Esophagus squamous epithelium (tissue), 5 donors: ENCODE measurements at regions not wholly inside any gene's neighbourhood (a gene's known extent, or its start where the extent isn't known, plus 50 kb on each side); places are given as distances from the start of the nearest gene placed in this dataset.

ENCODE experiments used
- DNase-seq: peaks from one replicate; lab custom pipeline; 2025; lab: John Stamatoyannopoulos, UW
- H3K27ac ChIP-seq, 4 donors: fragments of 200-600 bp; sonication (generic); one replicate each; pipeline ENCODE4 v1.5.1; 2016 to 2019; ENCODE audit warnings: mild to moderate bottlenecking in 1 of 4
- H3K27me3 ChIP-seq, 4 donors: fragments of 200-600 bp; sonication (generic); 1 replicate in 3 of 4; 2 replicates in 1 of 4; pipeline versions ENCODE4 v1.5.1 to v1.6.0; 2017 to 2021; ENCODE audit warnings: antibody characterized with exemption in 1 of 4
- H3K36me3 ChIP-seq, 3 donors: fragments of 200-600 bp; sonication (generic); one replicate each; pipeline ENCODE4 v1.5.1; 2016 to 2019
- H3K4me1 ChIP-seq, 3 donors: fragments of 200-600 bp; sonication (generic); one replicate each; pipeline ENCODE4 v1.5.1; 2017 to 2019
- H3K4me3 ChIP-seq, 4 donors: fragments of 200-600 bp; sonication (generic); 1 replicate in 3 of 4; 2 replicates in 1 of 4; pipeline ENCODE4 v1.5.1; 2016 to 2019; ENCODE audit warnings: mild to moderate bottlenecking in 2 of 4, moderate library complexity in 1 of 4
- H3K9me3 ChIP-seq, 3 donors: fragments of 200-600 bp; sonication (generic); one replicate each; pipeline ENCODE4 v1.5.1; 2016 to 2019
- CTCF ChIP-seq, 6 experiments: fragments of 450-650 bp in 4 of 6; fragments of 200-600 bp in 2 of 6; sonication (generic) in 2 of 6; IDR thresholded peaks; one replicate each; pipeline ENCODE4 v1.5.1; 2016 to 2019; ENCODE audit warnings: antibody characterized with exemption in 6 of 6, mild to moderate bottlenecking in 4 of 6, moderate library complexity in 4 of 6
- POLR2A ChIP-seq, 4 donors: fragments of 450-650 bp; IDR thresholded peaks; one replicate each; pipeline ENCODE4 v1.6.1; 2017; ENCODE audit warnings: antibody characterized with exemption in 4 of 4, mild to moderate bottlenecking in 4 of 4, moderate library complexity in 3 of 4
- WGBS, 2 donors: methylation state at CpG; one replicate each; pipeline ENCODE4 v1.1.5; 2018; 5-methylcytosine and 5-hydroxymethylcytosine counted together
- intact Hi-C: fragments of 100-400 bp; cut with DNase I; formaldehyde crosslinking; loops from one replicate; pipeline ENCODE4 v1.15.0; 2022
- donor health status: DM: yes; HTN: yes; CAD: no.

GRCh38 chr15:31264559-31265089 is 62.0 kb upstream of the KLF13 start:
- DNase-seq = no peak
- Histone ChIP-seq H3K27me3 (no peaks in the 10 kb centered on the region), H3K27ac (peak overlapping the region; percentile 73 to 90 (median 81)), H3K9me3 (no peaks in the 10 kb centered on the region), H3K36me3 (no peaks in the 10 kb centered on the region), H3K4me3 (peak overlapping the region in 1 of 4 donors; percentile 37), H3K4me1 (peaks cover 30 to 60% (median 41%) of the 10 kb centered on the region in 3 donors)
- 74 to 95% methylated on average over 3 to 4 of the region's 6 CpGs for WGBS, 2 donors
- TF ChIP-seq CTCF (IDR thresholded peaks at IDR 0.05) = no peak
- TF ChIP-seq POLR2A (IDR thresholded peaks at IDR 0.05) = no peak
- intact Hi-C loops = no loop called here

GRCh38 chr15:31265090-31265870 is 61.4 kb upstream of the KLF13 start:
- Histone ChIP-seq H3K4me3 (no peak overlapping the region), H3K9me3 (no peaks in the 10 kb centered on the region), H3K4me1 (peaks cover 30 to 60% (median 41%) of the 10 kb centered on the region in 3 donors), H3K27me3 (no peaks in the 10 kb centered on the region), H3K36me3 (no peaks in the 10 kb centered on the region), H3K27ac (peak overlapping the region in 3 of 4 donors; percentile 79 to 90 (median 83))
- intact Hi-C loops = no loop called here
- DNase-seq = no peak
- WGBS, 2 donors = 67 to 85% methylated on average over 1 to 7 of the region's 21 CpGs
- no peak for TF ChIP-seq POLR2A (IDR thresholded peaks at IDR 0.05)
- no peak for TF ChIP-seq CTCF (IDR thresholded peaks at IDR 0.05)

GRCh38 chr15:31265871-31266711 is 60.5 kb upstream of the KLF13 start:
- H3K27ac ChIP-seq = peak overlapping the region; percentile 29 to 90 (median 60)

GRCh38 chr15:31266712-31267111 is 59.9 kb upstream of the KLF13 start:
- 68 to 69% methylated on average over 3 of the region's 13 CpGs for WGBS, 2 donors
- Histone ChIP-seq H3K4me1 (peaks cover 30 to 60% (median 41%) of the 10 kb centered on the region in 3 donors), H3K36me3 (no peaks in the 10 kb centered on the region), H3K4me3 (no peak overlapping the region), H3K9me3 (no peaks in the 10 kb centered on the region), H3K27me3 (no peaks in the 10 kb centered on the region), H3K27ac (peak overlapping the region in 3 of 4 donors; percentile 29 to 90 (median 75))
- TF ChIP-seq POLR2A (IDR thresholded peaks at IDR 0.05) (no peak), CTCF (IDR thresholded peaks at IDR 0.05) (no peak)
- DNase-seq = no peak
- intact Hi-C loops = no loop called here

More at GRCh38 chr15:31265871-31266711, 60.5 kb upstream of the KLF13 start:
- no peak overlapping the region for H3K4me3 ChIP-seq
- H3K36me3 ChIP-seq = no peaks in the 10 kb centered on the region
- WGBS, 2 donors = 65 to 80% methylated on average over 7 to 8 of the region's 22 CpGs
- TF ChIP-seq CTCF (IDR thresholded peaks at IDR 0.05) (no peak), POLR2A (IDR thresholded peaks at IDR 0.05) (no peak)
- H3K4me1 ChIP-seq = peaks cover 30 to 60% (median 41%) of the 10 kb centered on the region in 3 donors
- no peak for DNase-seq
- intact Hi-C loops = no loop called here
- H3K27me3 ChIP-seq = no peaks in the 10 kb centered on the region
- H3K9me3 ChIP-seq = no peaks in the 10 kb centered on the region
